ENCODE measurements at regions not wholly inside any gene's neighbourhood (a gene's known extent, or its start where the extent isn't known, plus 50 kb on each side); places are given as distances from the start of the nearest gene placed in this dataset.

GRCh38 chr7:22601003-22601402, 101.0 kb upstream of the STEAP1B start:
- TF ChIP-seq CTCF (conservative IDR thresholded peaks at IDR 0.05), result no peak
- TF ChIP-seq EZH2 (IDR thresholded peaks at IDR 0.05; ENCODE audit: low read depth), result no peak
